Loucy (cell line): ENCODE measurements at regions not wholly inside any gene's neighbourhood (a gene's known extent, or its start where the extent isn't known, plus 50 kb on each side); places are given as distances from the start of the nearest gene placed in this dataset.

ENCODE experiments used
- H2AFZ ChIP-seq: fragments of 200-600 bp; sonication (generic); 2 replicates; pipeline ENCODE4 v1.6.0; 2016; ENCODE audit warnings: antibody characterized with exemption, mild to moderate bottlenecking, low read length, moderate library complexity
- H3F3A ChIP-seq: fragments of 200-600 bp; 2 replicates; pipeline ENCODE4 v1.6.0; 2016; ENCODE audit warnings: antibody characterized with exemption, low read depth, mild to moderate bottlenecking
- H3K27me3 ChIP-seq: fragments of 200-600 bp; sonication (generic); 2 replicates; pipeline ENCODE4 v1.6.1; 2014; ENCODE audit warnings: low read length, mild to moderate bottlenecking; ENCODE audit not compliant: insufficient read depth, poor library complexity, severe bottlenecking
- H3K36me3 ChIP-seq: fragments of 200-600 bp; sonication (generic); 2 replicates; pipeline ENCODE4 v1.6.1; 2016; ENCODE audit warnings: low read length; ENCODE audit not compliant: insufficient read depth
- H3K4me1 ChIP-seq: fragments of 200-600 bp; sonication (generic); 2 replicates; pipeline ENCODE4 v1.5.1; 2014; ENCODE audit warnings: low read length, mild to moderate bottlenecking; ENCODE audit not compliant: insufficient read depth, poor library complexity, severe bottlenecking
- H3K4me2 ChIP-seq: fragments of 200-600 bp; sonication (generic); 2 replicates; pipeline ENCODE4 v1.6.0; 2014; ENCODE audit warnings: antibody characterized with exemption, low read length, low read depth, mild to moderate bottlenecking; ENCODE audit not compliant: poor library complexity, severe bottlenecking
- H3K4me3 ChIP-seq: fragments of 200-600 bp; sonication (generic); 2 replicates; pipeline ENCODE4 v1.5.1; 2014; ENCODE audit warnings: low read length, mild to moderate bottlenecking, mixed read lengths; ENCODE audit not compliant: poor library complexity, severe bottlenecking
- H3K79me2 ChIP-seq: fragments of 200-600 bp; sonication (generic); 2 replicates; pipeline ENCODE4 v1.6.1; 2014; ENCODE audit warnings: low read length; ENCODE audit not compliant: insufficient read depth
- H3K9ac ChIP-seq: fragments of 200-600 bp; sonication (generic); 2 replicates; pipeline ENCODE4 v1.6.0; 2014; ENCODE audit warnings: mild to moderate bottlenecking, low read depth, low read length, moderate library complexity; ENCODE audit not compliant: poor library complexity, severe bottlenecking
- H3K9me2 ChIP-seq: fragments of 200-600 bp; sonication (generic); replicated peaks from 2 replicates; pipeline ENCODE4 v1.6.1; 2016; ENCODE audit warnings: low read depth, low read length, mixed read lengths
- H3K9me3 ChIP-seq: fragments of 200-600 bp; sonication (generic); 2 replicates; pipeline ENCODE4 v1.6.1; 2014; ENCODE audit warnings: mild to moderate bottlenecking, antibody characterized with exemption, low read length, low read depth; ENCODE audit not compliant: insufficient read depth
- H4K20me1 ChIP-seq: fragments of 200-600 bp; sonication (generic); 2 replicates; pipeline ENCODE4 v1.6.0; 2014; ENCODE audit warnings: antibody characterized with exemption, low read length, mild to moderate bottlenecking; ENCODE audit not compliant: insufficient read depth, poor library complexity, severe bottlenecking
- EZH2phosphoT487 ChIP-seq: fragments of 200-600 bp; IDR thresholded peaks from 2 replicates; pipeline ENCODE4 v1.6.1; 2018; ENCODE audit warnings: antibody characterized with exemption, mild to moderate bottlenecking, moderate library complexity, borderline replicate concordance
- TF ChIP-seq, protein P1 (sequence below): fragments of 200-600 bp; sonication (generic); conservative IDR thresholded peaks from 2 replicates; pipeline ENCODE4 v1.5.1; 2014; ENCODE audit warnings: mild to moderate bottlenecking, antibody characterized with exemption, low read length

GRCh38 chr3:72597043-72597442 lies 251.2 kb downstream of the SHQ1 start:
- no peaks in the 10 kb centered on the region for H3K27me3 ChIP-seq
- no peaks in the 10 kb centered on the region for H3K79me2 ChIP-seq
- H3K36me3 ChIP-seq = no peaks in the 10 kb centered on the region
- H2AFZ ChIP-seq = no peak overlapping the region
- no peaks in the 10 kb centered on the region for H3F3A ChIP-seq
- no peak overlapping the region for H3K4me2 ChIP-seq
- H3K4me3 ChIP-seq = no peak overlapping the region
- H3K4me1 ChIP-seq = peaks cover 8% of the 10 kb centered on the region
- no peak for TF ChIP-seq EZH2phosphoT487
- TF ChIP-seq, protein P1, sequence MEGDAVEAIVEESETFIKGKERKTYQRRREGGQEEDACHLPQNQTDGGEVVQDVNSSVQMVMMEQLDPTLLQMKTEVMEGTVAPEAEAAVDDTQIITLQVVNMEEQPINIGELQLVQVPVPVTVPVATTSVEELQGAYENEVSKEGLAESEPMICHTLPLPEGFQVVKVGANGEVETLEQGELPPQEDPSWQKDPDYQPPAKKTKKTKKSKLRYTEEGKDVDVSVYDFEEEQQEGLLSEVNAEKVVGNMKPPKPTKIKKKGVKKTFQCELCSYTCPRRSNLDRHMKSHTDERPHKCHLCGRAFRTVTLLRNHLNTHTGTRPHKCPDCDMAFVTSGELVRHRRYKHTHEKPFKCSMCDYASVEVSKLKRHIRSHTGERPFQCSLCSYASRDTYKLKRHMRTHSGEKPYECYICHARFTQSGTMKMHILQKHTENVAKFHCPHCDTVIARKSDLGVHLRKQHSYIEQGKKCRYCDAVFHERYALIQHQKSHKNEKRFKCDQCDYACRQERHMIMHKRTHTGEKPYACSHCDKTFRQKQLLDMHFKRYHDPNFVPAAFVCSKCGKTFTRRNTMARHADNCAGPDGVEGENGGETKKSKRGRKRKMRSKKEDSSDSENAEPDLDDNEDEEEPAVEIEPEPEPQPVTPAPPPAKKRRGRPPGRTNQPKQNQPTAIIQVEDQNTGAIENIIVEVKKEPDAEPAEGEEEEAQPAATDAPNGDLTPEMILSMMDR = no peak
- no peak overlapping the region for H3K9ac ChIP-seq
- no peaks in the 10 kb centered on the region for H4K20me1 ChIP-seq
- no peaks in the 10 kb centered on the region for H3K9me3 ChIP-seq
- H3K9me2 ChIP-seq = no peaks in the 10 kb centered on the region

DNA sequence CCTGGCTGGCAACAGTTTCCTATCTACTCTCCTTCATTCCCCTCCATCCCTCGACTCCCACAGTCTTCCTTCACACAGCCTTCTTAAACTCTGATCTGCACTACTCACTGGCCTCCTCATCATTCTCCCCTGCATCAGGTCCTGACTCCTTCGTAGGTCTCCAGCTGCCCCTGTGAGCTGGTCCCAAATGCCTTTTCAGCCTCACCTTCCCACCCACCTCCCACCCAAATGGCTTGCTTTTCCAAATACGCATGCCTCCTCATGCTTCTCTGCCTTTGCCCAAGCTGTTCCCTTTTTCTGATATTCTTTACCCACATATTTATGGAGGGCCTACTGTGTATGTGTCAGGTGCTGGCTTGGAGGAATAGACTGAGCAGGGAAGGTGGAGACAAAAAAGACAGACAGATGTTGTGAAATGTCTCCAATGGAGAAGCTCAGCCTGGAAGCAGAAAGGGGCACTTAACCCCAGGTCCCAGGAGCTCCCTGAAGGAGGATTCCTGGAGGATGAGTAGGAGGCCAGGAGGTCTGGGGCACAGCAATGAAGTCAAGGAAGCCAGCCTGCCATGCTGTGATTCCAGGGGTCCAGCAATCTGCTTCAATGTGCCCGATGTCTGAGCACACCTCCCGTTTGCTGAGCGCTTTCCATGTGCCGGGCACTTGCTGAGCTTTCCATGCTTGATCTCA lies 252.2 kb downstream of the SHQ1 start:
- no peaks in the 10 kb centered on the region for H3K36me3 ChIP-seq
- no peak overlapping the region for H3K4me2 ChIP-seq
- no peaks in the 10 kb centered on the region for H4K20me1 ChIP-seq
- H3K79me2 ChIP-seq = no peaks in the 10 kb centered on the region
- H3K4me3 ChIP-seq = no peak overlapping the region
- TF ChIP-seq EZH2phosphoT487 = no peak
- TF ChIP-seq, protein P1 = no peak
- H3K9ac ChIP-seq = no peak overlapping the region
- H2AFZ ChIP-seq = no peak overlapping the region
- H3K9me3 ChIP-seq = no peaks in the 10 kb centered on the region
- H3K9me2 ChIP-seq = no peaks in the 10 kb centered on the region
- H3K4me1 ChIP-seq = peaks cover 8% of the 10 kb centered on the region
- H3F3A ChIP-seq = no peaks in the 10 kb centered on the region
- no peaks in the 10 kb centered on the region for H3K27me3 ChIP-seq

DNA sequence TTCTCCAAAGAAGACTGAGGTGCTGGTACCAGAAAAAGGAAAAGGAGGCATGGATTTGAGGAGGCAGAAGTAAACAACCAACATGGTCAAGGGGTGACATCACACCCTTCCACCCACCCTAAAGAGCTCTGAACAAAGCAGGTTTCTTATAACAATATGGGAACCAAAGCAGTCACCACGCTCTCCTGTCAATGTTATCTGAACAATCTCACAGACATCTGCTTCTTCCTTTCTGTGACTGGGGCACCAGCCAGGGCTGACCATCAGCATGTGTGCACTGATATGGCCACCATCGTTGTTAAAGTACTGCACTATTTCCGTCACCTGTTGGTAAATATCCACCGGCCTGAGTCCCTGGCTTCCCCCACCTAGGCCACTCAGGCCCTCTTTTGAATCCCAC lies 252.9 kb downstream of the SHQ1 start:
- Histone ChIP-seq H2AFZ (no peak overlapping the region), H3K9ac (no peak overlapping the region), H3K4me1 (peaks cover 8% of the 10 kb centered on the region), H3K4me3 (no peak overlapping the region), H3K4me2 (no peak overlapping the region), H3K9me2 (no peaks in the 10 kb centered on the region), H3K36me3 (no peaks in the 10 kb centered on the region), H4K20me1 (no peaks in the 10 kb centered on the region), H3K27me3 (no peaks in the 10 kb centered on the region), H3K9me3 (no peaks in the 10 kb centered on the region), H3K79me2 (no peaks in the 10 kb centered on the region), H3F3A (no peaks in the 10 kb centered on the region)
- TF ChIP-seq, protein P1 = no peak
- TF ChIP-seq EZH2phosphoT487 = no peak
